NCI-H82 treated with DMSO at 0.1 percent for 48 hours (cell line): ENCODE measurements at regions not wholly inside any gene's neighbourhood (a gene's known extent, or its start where the extent isn't known, plus 50 kb on each side); places are given as distances from the start of the nearest gene placed in this dataset.
"Not testable (repeated sequence)": the region's sequence is repeated elsewhere in the genome, so short reads cannot be mapped to it uniquely, and the experiment has no call there.

Experiments
- DNase-seq: peaks from one replicate; lab custom pipeline; 2025; ENCODE audit not compliant: unreplicated experiment; lab: John Stamatoyannopoulos, UW

GRCh38 chr10:62935022-62935421 is 118.9 kb upstream of the EGR2 start:
- DNase-seq, result no peak

GRCh38 chr10:62934258-62934657 is 118.1 kb upstream of the EGR2 start:
- DNase-seq, result no peak

- not testable (repeated sequence) for DNase-seq
Observed at GRCh38 chr10:62928763-62929162, 112.6 kb upstream of the EGR2 start.

- DNase-seq, result no peak
Observed at GRCh38 chr10:62926407-62926806, 110.2 kb upstream of the EGR2 start.

- no peak for DNase-seq
Observed at GRCh38 chr10:62924344-62924748, 108.2 kb upstream of the EGR2 start.

- DNase-seq, result no peak
Observed at GRCh38 chr10:62919776-62920175, 103.6 kb upstream of the EGR2 start.

GRCh38 chr10:62917475-62918238 is 101.5 kb upstream of the EGR2 start:
- no peak for DNase-seq

- DNase-seq, result no peak
Observed at GRCh38 chr10:62916141-62916603, 100.0 kb upstream of the EGR2 start.

- no peak for DNase-seq
Observed at GRCh38 chr10:62915158-62915557, 99.0 kb upstream of the EGR2 start.

GRCh38 chr10:62912086-62912485 is 95.9 kb upstream of the EGR2 start:
- DNase-seq, result no peak

GRCh38 chr10:62911210-62911963 is 95.2 kb upstream of the EGR2 start:
- DNase-seq, result no peak

GRCh38 chr10:62907470-62908212 is 91.5 kb upstream of the EGR2 start:
- DNase-seq, result no peak

GRCh38 chr10:62904281-62904875 is 88.2 kb upstream of the EGR2 start:
- no peak for DNase-seq

- DNase-seq, result no peak
Observed at GRCh38 chr10:62903828-62904227, 87.7 kb upstream of the EGR2 start.

- DNase-seq, result no peak
Observed at GRCh38 chr10:62900829-62901571, 84.8 kb upstream of the EGR2 start.

GRCh38 chr10:62899311-62899710 is 83.1 kb upstream of the EGR2 start:
- DNase-seq, result no peak

GRCh38 chr10:62895063-62895462 is 78.9 kb upstream of the EGR2 start:
- no peak for DNase-seq

- DNase-seq, result no peak
Observed at GRCh38 chr10:62894156-62894555, 78.0 kb upstream of the EGR2 start.

- no peak for DNase-seq
Observed at GRCh38 chr10:62893036-62893435, 76.9 kb upstream of the EGR2 start.

GRCh38 chr10:62890395-62890794 is 74.2 kb upstream of the EGR2 start:
- DNase-seq, result no peak

GRCh38 chr10:62887642-62888041 is 71.5 kb upstream of the EGR2 start:
- no peak for DNase-seq
